CD4-positive, alpha-beta T cell treated with Interleukin-6 at 100 ng/mL for 8 hours (primary cell): ENCODE measurements at regions not wholly inside any gene's neighbourhood (a gene's known extent, or its start where the extent isn't known, plus 50 kb on each side); places are given as distances from the start of the nearest gene placed in this dataset.

Source experiments
- DNase-seq: peaks from one replicate; pipeline ENCODE4 v3.0.0-alpha.2; 2020; ENCODE audit warnings: mixed read lengths, low spot score

DNA sequence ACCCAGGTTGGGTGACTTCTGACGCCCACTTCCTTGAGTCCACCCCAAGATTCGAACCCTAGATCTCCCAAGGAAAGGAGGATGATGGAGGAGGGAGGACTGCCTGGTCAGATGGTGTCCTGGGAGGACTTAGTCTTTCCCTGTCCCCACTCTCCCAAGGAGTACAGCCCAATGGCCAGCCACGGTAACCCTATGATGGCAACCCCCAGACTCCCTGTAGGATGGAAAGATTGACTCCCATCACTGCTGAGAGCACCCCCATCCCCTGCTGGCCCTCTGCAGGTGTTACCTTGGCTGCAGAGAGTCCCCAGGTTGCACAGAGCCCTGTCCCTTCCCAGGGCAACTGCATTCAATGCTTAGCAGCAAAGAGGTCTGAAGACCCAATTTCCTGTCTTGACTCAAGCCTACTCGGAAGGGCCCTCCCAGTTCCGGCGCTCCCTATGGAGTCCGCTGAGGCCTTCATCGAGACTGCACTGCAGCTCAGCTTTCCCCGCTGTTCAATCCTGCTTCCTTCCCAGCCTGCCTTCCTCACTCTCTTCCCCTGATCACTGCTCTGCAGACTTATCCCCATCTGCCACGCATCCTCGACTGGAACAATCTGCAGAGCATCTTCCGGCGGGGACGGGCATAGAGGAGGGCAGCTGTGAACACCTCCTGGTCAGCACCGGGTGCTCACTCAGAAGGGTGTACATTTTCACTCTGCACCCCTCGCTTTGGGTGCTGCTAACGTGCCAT lies 50.8 kb upstream of the OCM2 start:
- DNase-seq = no peak

DNA sequence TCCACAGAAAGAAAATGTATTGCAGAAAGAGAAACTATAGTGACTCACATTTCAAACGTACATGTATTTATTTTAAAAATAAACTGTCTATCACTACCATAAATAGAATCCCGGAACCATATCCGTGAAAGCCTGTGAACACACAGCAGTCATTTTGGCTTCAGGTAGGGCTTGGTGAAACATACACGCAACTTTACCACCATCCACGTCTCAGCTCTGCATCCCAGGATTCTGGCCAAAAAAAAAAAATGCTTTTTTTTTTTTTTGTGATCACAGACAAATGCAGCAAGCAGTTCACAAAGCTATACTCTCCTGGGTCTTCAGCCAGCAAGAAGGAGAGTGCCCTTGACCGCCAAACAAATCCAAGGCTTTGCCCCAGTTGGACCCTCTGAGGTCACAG lies 56.8 kb upstream of the OCM2 start:
- DNase-seq = no peak

DNA sequence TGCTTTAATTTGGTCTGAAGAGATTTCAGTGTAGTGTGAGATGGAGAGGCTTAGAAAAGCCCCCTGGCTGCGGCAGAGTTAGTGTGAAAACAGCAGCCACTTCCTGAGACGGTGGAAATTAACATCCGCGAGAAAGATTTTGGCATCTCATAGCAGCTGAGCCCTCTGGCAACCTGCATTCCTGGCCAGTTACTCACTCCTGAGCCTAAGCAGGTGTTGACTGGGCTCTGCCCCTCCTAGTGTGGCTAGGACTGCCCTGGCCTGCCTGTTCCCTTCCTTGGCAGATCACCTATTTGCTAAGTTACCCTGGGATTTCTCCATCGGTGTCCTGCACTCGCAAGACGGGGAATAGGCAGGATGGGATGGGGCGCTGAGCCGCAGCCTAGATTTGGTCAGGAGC lies 57.6 kb upstream of the LMTK2 start:
- no peak for DNase-seq

DNA sequence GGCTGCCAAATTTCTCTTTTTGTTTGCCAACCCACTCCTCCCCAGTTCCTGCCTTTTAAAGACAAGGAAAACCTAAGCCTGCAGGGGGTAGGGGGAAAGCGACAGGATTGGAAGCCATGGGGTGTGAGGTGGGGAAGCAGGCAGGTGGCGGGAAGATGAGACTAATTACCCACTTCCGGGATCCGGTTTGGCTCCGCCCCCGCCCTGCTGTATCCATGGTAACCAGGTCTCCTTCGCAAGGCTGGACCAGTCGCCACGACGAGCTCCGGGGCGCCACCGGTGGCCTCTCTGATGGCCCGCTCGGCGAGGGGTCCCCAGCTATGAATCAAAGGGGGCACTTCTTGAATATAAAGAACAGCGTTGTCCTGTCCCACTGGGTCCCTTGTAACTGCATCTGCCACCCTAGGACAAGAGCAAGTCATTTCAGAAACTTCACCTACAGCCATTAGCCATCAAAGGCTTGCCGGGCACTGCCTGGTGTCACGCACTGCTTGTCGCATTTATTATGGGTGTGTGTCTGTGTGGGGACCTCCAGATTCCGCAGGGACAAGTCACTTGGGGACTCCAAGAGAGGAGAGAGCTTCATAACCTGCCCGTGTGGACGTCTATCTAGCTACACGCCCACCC lies 55.4 kb upstream of the LMTK2 start:
- DNase-seq = peak; percentile 56

DNA sequence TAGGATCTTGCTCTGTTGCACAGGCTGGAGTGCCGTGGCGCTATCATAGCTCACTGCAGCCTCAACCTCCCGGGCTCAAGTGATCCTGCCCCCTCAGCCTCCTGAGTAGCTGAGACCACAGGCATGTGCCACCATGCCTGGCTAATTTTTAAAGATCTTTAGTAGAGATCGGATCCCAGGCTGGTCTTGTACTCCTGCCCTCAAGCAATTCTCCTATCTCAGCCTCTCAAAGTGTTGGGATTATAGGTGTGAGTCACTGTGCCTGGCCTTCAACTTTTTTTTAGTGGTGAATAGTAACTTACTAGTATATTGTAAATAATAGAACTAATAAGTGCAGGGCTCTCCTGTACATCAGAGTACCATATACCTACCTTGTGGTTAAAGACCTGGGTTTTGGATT lies 52.1 kb upstream of the LMTK2 start:
- no peak for DNase-seq

DNA sequence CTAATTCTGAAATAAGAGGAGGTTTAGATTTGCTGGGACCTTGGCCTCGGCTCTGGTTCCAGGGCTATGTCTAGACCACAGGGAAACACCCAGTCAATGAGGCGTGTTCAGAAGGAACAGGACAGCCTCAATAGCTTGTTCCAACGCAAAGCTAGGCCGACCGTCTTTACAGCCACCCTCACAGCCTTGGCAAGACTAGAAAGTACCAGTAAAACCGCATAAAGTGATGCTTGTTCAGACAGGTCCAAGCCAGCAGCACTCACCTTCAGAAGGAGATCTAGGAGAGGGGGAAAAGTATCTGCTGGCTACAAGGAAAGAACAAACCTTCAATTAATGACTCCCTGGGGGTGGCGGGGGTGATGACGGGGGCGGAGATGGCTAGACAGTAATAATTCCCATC lies 50.1 kb upstream of the LMTK2 start:
- DNase-seq = no peak
